ENCODE measurements at regions not wholly inside any gene's neighbourhood (a gene's known extent, or its start where the extent isn't known, plus 50 kb on each side); places are given as distances from the start of the nearest gene placed in this dataset.

DNA sequence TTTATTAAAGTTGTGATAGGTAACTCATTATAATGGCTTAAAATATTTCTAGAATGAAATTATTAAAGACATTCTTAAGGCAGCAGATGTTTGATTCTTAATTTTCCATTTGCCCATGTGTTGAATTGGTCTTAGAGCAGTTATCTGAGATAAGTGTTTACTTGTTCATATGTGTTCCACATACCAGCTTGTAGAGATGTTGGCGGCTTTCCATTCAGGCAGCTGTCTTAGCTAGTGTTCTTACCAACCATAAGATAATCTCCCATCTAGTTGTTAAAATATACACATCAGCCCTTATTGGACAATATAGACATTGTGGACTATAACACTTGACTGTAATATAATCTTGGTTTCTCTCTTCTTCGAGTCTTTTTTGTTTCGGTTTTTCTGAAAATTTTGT, 1372.9 kb upstream of the ADGRL2 start:
- TF ChIP-seq, protein P1, sequence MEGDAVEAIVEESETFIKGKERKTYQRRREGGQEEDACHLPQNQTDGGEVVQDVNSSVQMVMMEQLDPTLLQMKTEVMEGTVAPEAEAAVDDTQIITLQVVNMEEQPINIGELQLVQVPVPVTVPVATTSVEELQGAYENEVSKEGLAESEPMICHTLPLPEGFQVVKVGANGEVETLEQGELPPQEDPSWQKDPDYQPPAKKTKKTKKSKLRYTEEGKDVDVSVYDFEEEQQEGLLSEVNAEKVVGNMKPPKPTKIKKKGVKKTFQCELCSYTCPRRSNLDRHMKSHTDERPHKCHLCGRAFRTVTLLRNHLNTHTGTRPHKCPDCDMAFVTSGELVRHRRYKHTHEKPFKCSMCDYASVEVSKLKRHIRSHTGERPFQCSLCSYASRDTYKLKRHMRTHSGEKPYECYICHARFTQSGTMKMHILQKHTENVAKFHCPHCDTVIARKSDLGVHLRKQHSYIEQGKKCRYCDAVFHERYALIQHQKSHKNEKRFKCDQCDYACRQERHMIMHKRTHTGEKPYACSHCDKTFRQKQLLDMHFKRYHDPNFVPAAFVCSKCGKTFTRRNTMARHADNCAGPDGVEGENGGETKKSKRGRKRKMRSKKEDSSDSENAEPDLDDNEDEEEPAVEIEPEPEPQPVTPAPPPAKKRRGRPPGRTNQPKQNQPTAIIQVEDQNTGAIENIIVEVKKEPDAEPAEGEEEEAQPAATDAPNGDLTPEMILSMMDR (IDR thresholded peaks at IDR 0.05; ENCODE audit: borderline replicate concordance, control extremely low read depth, extremely low read depth, insufficient read depth, missing control alignments), result no peak
- DNase-seq (ENCODE audit: low spot score), result no peak
- in situ Hi-C loops (cut with MboI; ENCODE audit: low sequenced_read_pairs, unreplicated experiment), result no loop called here

DNA sequence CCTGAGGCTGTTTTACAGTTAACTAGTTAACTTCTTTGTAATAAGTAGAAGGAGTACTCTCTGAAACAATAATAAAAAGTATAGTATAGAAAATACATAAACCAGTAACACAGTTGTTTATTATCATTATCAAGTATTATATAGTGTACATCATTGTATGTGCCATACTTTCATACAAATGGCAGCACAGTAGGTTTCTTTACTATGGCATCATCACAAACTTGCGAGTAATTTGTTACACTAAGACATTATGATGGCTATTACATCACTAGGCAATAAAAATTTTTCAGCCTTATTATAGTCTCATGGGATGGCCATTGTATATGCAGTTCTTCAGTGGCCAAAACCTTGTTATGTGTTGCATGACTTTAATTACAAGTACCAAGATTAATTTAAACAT, 1376.5 kb upstream of the ADGRL2 start:
- in situ Hi-C loops (cut with MboI; ENCODE audit: low sequenced_read_pairs, unreplicated experiment), result no loop called here

DNA sequence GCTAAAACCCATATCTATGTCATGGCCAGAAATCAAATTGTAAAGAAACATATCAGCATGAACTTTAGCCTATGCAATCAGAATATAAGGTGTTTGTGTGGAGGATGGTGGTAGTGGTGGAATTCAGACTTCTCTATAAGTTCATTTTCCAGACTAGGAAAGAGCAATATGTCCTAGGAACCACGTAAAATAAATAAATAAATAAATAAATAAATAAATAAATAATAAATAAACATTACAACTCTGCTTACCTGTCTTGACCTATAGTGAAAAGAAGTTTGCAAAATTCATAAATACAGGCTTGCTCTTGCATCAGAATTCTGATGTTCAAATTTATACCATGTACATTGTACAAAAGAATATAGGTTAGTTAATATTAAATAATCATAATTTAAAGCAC, 1382.6 kb upstream of the ADGRL2 start:
- in situ Hi-C loops (cut with MboI; ENCODE audit: low sequenced_read_pairs, unreplicated experiment), result no loop called here
- DNase-seq (ENCODE audit: low spot score), result no peak
- TF ChIP-seq, protein P1 (IDR thresholded peaks at IDR 0.05; ENCODE audit: borderline replicate concordance, control extremely low read depth, extremely low read depth, insufficient read depth, missing control alignments), result no peak

More for the DNA sequence above, 1376.5 kb upstream of the ADGRL2 start:
- TF ChIP-seq, protein P1 (IDR thresholded peaks at IDR 0.05; ENCODE audit: borderline replicate concordance, control extremely low read depth, extremely low read depth, insufficient read depth, missing control alignments), result no peak
- no peak for DNase-seq (ENCODE audit: low spot score)

DNA sequence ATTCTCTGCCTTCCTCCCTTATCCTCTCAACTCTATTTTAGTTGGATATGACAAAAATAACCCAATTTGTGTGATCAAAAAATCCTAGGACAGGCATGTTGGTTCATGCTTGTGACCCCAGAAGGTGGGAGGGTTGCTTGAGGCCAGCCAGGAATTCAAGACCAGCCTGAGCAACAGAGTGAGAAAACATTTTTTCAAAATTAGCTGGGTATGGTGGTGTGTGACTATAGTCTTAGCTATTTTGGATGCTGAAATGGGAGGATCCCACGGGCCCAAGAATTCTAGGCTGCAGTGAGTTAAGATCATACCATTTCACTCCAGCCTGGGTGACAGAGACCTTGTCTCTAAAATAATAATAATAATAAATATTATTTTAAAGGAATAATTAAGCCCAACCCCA, 1383.1 kb upstream of the ADGRL2 start:
- in situ Hi-C loops (cut with MboI; ENCODE audit: low sequenced_read_pairs, unreplicated experiment), result no loop called here
- TF ChIP-seq, protein P1 (IDR thresholded peaks at IDR 0.05; ENCODE audit: borderline replicate concordance, control extremely low read depth, extremely low read depth, insufficient read depth, missing control alignments), result no peak
- DNase-seq (ENCODE audit: low spot score), result no peak

DNA sequence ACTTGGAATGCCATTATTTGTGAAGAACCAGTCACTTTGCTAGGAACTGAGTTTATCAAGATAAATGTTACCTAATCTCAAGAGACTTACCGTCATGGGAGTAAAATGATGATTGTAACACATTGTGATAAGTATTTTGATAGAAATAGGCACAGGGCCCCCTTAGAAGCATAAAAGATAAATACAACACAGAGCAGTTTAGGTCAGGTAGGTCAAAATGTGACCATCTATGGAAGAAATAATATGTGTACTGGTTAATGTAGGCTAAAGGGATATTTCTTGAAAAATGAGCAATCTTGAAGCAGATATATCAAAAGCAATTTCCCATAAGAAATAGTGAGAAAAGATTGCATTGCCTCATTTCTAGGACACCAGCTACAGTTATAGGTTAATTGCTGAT, 1386.8 kb upstream of the ADGRL2 start:
- DNase-seq (ENCODE audit: low spot score), result no peak
- TF ChIP-seq, protein P1 (IDR thresholded peaks at IDR 0.05; ENCODE audit: borderline replicate concordance, control extremely low read depth, extremely low read depth, insufficient read depth, missing control alignments), result no peak
- in situ Hi-C loops (cut with MboI; ENCODE audit: low sequenced_read_pairs, unreplicated experiment), result no loop called here

DNA sequence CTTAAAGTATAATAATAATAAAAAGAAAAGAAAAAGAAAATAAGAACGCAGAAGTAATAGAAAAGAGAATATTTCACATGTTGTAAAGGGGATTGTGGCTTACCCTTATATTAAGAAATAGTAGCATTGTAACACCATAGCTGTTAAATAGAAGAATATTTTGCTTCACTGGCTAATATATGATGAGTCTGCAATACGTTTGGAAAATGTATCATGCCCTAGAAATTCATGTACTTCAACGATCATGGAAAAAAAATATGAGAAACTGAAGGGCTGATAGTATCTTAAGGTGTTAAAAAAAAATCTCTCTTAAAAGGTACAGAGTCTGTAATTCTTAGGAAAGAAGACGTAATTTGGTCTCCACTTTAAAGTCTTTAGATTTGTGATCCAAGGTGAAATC, 1390.5 kb upstream of the ADGRL2 start:
- TF ChIP-seq, protein P1 (IDR thresholded peaks at IDR 0.05; ENCODE audit: borderline replicate concordance, control extremely low read depth, extremely low read depth, insufficient read depth, missing control alignments), result no peak
- in situ Hi-C loops (cut with MboI; ENCODE audit: low sequenced_read_pairs, unreplicated experiment), result no loop called here
- no peak for DNase-seq (ENCODE audit: low spot score)

DNA sequence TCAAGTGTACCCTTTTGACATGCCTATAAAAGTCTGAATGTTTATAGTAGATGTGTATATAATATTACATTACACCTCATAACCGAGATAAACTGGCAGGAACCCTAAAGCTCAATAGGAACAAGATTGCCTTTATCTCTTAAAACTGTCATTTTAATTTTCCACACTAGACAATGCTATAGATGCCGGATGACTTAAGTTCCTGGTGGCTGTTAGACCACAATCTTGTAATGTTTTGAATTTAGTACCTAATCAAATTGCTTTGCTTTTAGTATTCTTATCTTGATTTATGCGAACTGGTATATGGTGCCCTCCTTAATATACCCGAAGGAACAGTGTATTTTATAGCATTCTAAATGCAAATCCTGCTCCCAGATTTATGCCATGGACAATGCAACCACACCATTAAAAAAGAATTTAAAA, 1397.0 kb upstream of the ADGRL4 start:
- TF ChIP-seq, protein P1 (IDR thresholded peaks at IDR 0.05; ENCODE audit: borderline replicate concordance, control extremely low read depth, extremely low read depth, insufficient read depth, missing control alignments), result no peak
- in situ Hi-C loops (cut with MboI; ENCODE audit: low sequenced_read_pairs, unreplicated experiment), result no loop called here

More for the DNA sequence above, 1397.0 kb upstream of the ADGRL4 start:
- DNase-seq (ENCODE audit: low spot score), result no peak
